22Rv1 (cell line): ENCODE measurements at regions not wholly inside any gene's neighbourhood (a gene's known extent, or its start where the extent isn't known, plus 50 kb on each side); places are given as distances from the start of the nearest gene placed in this dataset.
"Not testable (repeated sequence)": the region's sequence is repeated elsewhere in the genome, so short reads cannot be mapped to it uniquely, and the experiment has no call there.

ENCODE experiments used
- H3K27ac ChIP-seq: fragments of 450-650 bp; 2 replicates; pipeline ENCODE4 v1.5.1; 2017
- ZFX ChIP-seq: fragments of 450-650 bp; IDR thresholded peaks from 2 replicates; pipeline ENCODE4 v1.6.1; 2017; ENCODE audit warnings: antibody characterized with exemption, borderline replicate concordance
- TF ChIP-seq, protein P1 (sequence below): fragments of 450-650 bp; IDR thresholded peaks from 2 replicates; pipeline ENCODE4 v1.5.1; 2017; ENCODE audit warnings: mild to moderate bottlenecking

DNA sequence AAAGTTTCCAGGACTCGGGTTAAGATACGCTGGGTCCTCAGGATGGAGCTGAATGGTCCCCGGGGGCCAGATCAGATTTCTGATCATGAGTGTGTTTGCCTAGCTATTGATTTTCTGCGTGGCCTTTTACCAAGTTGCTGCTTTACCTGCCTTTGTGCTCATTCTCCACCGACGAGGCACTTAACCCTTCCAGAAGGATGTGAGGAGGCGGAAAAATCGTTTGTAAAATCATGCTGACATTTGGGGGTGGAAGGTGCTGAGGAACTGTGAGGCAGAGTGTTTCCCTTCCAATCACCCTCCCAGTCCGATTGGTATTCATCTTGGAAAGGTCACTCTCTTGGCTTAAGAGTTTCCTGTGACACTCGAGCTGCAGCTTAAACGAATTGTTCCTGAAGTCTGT lies 337.1 kb upstream of the KAZN start:
- TF ChIP-seq, protein P1, sequence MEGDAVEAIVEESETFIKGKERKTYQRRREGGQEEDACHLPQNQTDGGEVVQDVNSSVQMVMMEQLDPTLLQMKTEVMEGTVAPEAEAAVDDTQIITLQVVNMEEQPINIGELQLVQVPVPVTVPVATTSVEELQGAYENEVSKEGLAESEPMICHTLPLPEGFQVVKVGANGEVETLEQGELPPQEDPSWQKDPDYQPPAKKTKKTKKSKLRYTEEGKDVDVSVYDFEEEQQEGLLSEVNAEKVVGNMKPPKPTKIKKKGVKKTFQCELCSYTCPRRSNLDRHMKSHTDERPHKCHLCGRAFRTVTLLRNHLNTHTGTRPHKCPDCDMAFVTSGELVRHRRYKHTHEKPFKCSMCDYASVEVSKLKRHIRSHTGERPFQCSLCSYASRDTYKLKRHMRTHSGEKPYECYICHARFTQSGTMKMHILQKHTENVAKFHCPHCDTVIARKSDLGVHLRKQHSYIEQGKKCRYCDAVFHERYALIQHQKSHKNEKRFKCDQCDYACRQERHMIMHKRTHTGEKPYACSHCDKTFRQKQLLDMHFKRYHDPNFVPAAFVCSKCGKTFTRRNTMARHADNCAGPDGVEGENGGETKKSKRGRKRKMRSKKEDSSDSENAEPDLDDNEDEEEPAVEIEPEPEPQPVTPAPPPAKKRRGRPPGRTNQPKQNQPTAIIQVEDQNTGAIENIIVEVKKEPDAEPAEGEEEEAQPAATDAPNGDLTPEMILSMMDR, result no peak
- no peak for TF ChIP-seq ZFX
- no peak overlapping the region for H3K27ac ChIP-seq

DNA sequence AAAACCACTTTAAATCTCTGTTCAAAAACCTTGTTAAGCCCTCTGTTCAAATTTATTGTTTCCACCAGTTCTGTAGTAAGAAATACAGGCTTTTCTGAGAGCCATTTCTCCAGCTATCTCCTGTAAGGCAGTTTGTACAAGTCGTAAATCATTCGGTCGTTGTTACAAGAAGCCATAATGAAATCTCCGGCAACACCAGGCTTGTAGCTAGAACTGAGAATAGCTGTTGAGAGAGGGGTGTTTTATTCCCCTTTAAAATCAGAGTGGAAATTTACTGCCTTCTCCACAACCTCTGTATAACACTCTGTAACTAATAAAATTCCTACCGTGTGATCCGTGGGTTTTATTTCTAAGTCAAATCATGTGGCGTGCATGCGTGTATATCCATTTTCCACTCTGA lies 335.8 kb upstream of the KAZN start:
- H3K27ac ChIP-seq, result no peak overlapping the region

DNA sequence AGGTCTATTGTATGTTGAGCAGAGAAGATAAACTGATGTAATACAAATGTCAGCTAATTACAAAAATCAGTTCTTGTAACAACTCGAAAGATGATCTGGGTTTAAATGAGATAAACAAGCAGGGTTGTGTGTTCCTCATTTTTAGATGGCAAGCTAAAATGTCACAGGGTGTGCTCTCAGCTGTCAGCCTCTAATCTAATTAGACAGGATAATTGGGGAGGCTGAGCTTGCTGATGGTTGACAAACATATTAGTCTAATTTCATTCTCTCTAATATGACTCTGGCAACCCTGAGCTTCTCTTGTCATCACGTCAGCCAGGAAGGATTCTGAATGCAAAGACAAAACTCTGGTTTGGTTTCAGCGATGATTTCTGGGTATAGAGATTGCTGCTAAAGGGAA lies 335.3 kb upstream of the KAZN start:
- TF ChIP-seq ZFX, result no peak
- H3K27ac ChIP-seq, result no peak overlapping the region

More for the DNA sequence above, 335.8 kb upstream of the KAZN start:
- TF ChIP-seq ZFX, result no peak
- TF ChIP-seq, protein P1, result no peak

DNA sequence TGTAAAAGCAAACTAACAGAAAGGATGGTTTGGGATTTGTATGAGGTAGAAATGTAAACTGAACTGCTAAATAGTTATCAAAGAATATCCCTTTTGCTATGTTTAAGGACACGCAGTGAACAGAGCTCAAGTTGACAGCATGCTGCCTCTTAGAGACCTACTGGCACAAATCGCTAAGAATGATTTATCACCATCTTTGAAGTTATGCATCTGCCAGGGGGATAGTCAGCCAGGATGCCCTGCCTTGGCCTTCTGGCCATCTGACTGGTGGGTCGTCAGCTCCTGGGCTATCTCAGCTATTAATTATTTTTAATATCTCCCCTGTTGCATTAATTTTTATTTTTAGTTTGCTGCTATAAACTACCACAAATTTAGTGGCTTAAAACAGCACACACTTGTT lies 334.8 kb upstream of the KAZN start:
- TF ChIP-seq, protein P1, result no peak
- TF ChIP-seq ZFX, result no peak
- H3K27ac ChIP-seq, result no peak overlapping the region

DNA sequence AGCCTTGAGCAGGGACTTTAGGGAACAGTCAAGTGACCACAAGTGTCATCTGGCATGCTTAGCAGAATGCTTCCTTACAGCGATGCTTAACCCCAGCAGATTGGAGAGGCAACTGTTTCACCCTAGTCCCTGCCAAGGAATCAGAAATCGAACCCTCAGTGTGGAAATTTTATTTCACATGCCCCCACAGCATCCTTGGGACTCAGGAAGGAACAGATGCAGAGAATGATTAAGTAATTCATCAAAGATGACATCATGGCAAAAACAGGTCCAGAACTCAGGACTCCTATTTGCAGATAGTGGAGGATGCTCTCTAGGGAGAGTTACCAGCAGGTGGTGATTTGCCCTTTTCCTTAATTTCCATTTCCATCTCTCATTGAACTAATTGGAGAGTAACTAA lies 333.0 kb upstream of the KAZN start:
- TF ChIP-seq ZFX, result no peak
- TF ChIP-seq, protein P1, result no peak

DNA sequence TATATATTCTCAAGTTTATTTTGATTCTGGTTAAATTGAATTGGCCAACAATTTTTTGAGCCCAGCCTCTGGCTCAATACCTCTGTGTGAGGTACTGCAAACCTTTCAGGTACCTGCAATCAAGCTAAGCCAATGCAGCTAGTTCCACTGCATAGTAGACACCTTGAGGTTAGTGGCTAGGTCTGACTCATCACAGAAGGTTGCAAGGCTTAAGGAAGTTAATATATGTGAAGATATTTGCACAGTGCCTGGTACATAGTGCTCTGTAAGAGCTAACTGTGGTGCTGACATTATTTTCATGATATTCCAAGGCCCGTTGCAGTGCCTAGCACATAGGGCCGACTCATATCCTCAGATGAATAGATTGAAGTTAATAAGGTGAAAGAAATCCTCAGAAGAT lies 330.5 kb upstream of the KAZN start:
- TF ChIP-seq ZFX, result no peak
- TF ChIP-seq, protein P1, result no peak
- H3K27ac ChIP-seq, result no peak overlapping the region

More for the DNA sequence above, 333.0 kb upstream of the KAZN start:
- H3K27ac ChIP-seq, result no peak overlapping the region

DNA sequence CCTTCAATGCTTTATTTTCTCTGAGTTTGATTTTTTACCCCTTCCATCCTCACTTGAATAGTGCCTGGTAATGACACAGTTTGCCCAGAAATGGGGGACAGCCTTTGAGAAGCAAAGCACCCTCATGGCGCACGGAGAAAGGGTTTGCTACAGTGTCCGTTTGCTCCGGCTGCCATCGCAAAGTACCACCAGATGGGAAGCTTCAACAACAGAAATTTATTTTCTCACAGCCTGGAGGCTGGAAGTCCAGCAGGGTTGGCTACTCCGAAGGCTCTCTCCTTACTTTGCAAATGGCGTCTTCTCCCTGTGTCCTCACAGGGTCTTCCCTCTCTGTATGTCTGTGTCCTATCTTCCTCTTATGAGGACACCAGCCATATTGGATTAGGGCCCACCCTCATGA lies 327.7 kb upstream of the KAZN start:
- H3K27ac ChIP-seq, result no peak overlapping the region

DNA sequence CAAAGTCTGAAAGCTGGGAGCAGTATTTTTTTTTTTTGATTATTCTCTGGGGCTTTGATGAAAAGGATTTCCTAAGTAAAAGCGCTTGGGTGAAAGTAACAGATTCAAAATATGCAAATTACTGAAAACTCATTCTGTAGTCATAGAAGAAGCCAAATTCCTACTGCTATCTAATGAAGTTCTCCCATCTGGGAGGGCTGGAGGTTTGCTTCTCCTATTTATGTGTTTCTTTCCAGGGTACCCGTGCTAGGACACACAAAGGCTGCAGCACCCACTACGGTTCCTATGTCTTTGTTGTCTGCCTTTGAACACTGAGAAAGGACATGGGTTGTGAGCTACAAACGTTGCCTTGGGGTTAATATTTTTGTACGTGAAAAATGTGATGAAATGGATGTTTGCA lies 324.7 kb upstream of the KAZN start:
- TF ChIP-seq, protein P1, result no peak
- TF ChIP-seq ZFX, result no peak
- no peak overlapping the region for H3K27ac ChIP-seq

More for the DNA sequence above, 327.7 kb upstream of the KAZN start:
- TF ChIP-seq, protein P1, result no peak
- no peak for TF ChIP-seq ZFX

DNA sequence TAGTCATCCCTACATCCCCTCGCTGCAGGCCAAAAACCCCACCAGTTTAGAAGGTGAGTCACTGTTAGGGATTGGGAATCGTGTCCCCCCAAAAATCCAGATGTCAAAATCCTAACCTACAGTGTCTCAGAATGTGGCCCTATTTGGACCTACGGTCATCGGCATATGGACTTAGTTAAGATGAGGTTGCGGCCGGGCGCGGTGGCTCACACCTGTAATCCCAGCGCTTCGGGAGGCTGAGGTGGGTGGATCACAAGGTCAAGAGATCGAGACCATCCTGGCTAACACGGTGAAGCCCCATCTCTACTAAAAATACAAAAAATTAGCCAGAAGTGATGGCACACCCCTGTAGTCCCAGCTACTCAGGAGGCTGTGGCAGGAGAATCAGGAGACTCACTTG lies 318.6 kb upstream of the KAZN start:
- not testable (repeated sequence) for H3K27ac ChIP-seq
